MM.1S (cell line): ENCODE measurements at regions not wholly inside any gene's neighbourhood (a gene's known extent, or its start where the extent isn't known, plus 50 kb on each side); places are given as distances from the start of the nearest gene placed in this dataset.

ENCODE experiments used
- EZH2 ChIP-seq: fragments of 300-600 bp; sonication (generic); optimal IDR thresholded peaks from 2 replicates; pipeline ENCODE3; 2017; ENCODE audit warnings: low read depth, mild to moderate bottlenecking, antibody characterized with exemption, low read length, mixed read lengths
- TF ChIP-seq, protein P1 (sequence below): fragments of 300-600 bp; sonication (generic); IDR thresholded peaks from 2 replicates; pipeline ENCODE4 v1.5.1; 2016; ENCODE audit warnings: antibody characterized with exemption, low read length, mixed read lengths

DNA sequence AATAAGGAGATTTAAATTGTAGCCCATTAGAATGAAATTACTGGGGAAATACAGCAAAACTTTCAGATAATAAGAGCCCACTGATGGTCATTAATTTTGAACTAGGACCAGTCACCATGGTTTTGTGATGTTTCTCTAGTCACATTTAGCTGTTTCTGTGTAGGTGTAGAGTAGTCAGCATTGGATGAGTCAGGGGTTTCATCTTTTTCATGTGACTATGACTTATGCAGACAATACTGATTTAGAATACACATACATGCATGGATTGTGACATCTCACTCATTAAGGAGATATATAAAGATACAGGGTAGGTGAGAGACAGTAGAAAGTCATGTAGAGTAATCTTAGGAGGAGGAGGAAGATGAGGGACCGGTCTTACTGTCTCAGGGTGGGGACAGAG lies 1192.7 kb downstream of the KCNT2 start:
- TF ChIP-seq, protein P1, sequence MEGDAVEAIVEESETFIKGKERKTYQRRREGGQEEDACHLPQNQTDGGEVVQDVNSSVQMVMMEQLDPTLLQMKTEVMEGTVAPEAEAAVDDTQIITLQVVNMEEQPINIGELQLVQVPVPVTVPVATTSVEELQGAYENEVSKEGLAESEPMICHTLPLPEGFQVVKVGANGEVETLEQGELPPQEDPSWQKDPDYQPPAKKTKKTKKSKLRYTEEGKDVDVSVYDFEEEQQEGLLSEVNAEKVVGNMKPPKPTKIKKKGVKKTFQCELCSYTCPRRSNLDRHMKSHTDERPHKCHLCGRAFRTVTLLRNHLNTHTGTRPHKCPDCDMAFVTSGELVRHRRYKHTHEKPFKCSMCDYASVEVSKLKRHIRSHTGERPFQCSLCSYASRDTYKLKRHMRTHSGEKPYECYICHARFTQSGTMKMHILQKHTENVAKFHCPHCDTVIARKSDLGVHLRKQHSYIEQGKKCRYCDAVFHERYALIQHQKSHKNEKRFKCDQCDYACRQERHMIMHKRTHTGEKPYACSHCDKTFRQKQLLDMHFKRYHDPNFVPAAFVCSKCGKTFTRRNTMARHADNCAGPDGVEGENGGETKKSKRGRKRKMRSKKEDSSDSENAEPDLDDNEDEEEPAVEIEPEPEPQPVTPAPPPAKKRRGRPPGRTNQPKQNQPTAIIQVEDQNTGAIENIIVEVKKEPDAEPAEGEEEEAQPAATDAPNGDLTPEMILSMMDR = no peak
- no peak for TF ChIP-seq EZH2
